ENCODE measurements at regions not wholly inside any gene's neighbourhood (a gene's known extent, or its start where the extent isn't known, plus 50 kb on each side); places are given as distances from the start of the nearest gene placed in this dataset.
"Not testable (repeated sequence)": the region's sequence is repeated elsewhere in the genome, so short reads cannot be mapped to it uniquely, and the experiment has no call there.

GRCh38 chr13:103460246-103460645, 394.0 kb upstream of the SLC10A2 start:
- TF ChIP-seq EZH2 (IDR thresholded peaks at IDR 0.05); POLR2AphosphoS5 (IDR thresholded peaks at IDR 0.05; ENCODE audit: borderline replicate concordance, low read depth, low read length); FOXP2 (optimal IDR thresholded peaks at IDR 0.05; ENCODE audit: control extremely low read depth, extremely low read length, insufficient read depth): not testable (repeated sequence)

All from SK-N-MC (cell line).